GM21381 (cell line): ENCODE measurements at regions not wholly inside any gene's neighbourhood (a gene's known extent, or its start where the extent isn't known, plus 50 kb on each side); places are given as distances from the start of the nearest gene placed in this dataset.

Source experiments
- ATAC-seq: cut with Tn5 transposase; IDR thresholded peaks from one replicate; pipeline ENCODE4 v1.9.1; 2021; ENCODE audit warnings: mild to moderate bottlenecking, moderate library complexity; ENCODE audit not compliant: unreplicated experiment

- no peak for ATAC-seq
Observed at GRCh38 chr14:98853063-98853729, 418.8 kb downstream of the BCL11B start.

GRCh38 chr14:98855926-98856715 is 415.9 kb downstream of the BCL11B start:
- ATAC-seq: no peak

DNA sequence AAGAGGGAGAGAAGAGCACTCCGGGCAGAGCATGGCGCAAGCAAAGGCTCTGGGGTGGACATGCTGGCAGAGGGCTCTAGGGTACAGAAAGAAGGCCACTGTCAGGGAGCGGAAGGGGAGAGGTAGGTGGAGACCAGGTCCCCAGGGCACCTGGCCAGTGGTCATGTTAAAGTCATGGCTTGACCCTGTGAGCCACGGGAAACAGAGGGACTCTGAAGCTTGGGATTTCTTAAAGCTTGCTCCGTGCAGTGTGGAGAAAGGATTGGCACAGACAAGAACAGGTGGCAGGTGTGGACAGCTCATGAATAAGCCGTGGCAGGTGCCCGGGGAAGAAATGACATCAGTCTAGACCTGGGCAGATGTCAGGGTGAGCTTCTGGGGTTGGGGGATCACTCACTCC is 413.8 kb downstream of the BCL11B start:
- ATAC-seq: no peak

- ATAC-seq: no peak
Observed at GRCh38 chr14:98858561-98858960, 413.4 kb downstream of the BCL11B start.

DNA sequence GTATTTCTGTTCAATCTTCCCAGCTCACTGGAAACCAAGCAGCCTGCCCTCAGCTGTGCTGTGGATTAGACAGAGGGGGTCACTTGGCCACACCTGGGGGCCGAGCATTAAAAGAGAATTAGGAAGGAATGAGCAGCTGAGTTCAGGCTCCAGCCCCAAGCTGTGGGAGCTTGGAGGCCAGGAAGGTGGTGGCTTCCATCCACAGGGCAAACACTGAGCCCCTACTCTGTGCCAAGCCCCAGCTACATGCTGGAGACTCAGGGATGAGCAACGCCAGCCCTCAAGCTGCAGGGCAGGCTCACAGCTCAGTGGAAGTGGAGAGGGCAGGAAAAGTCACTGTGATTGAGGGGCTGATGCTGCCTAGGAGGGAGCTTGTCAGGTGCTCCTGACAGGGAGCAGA is 412.7 kb downstream of the BCL11B start:
- ATAC-seq: no peak

DNA sequence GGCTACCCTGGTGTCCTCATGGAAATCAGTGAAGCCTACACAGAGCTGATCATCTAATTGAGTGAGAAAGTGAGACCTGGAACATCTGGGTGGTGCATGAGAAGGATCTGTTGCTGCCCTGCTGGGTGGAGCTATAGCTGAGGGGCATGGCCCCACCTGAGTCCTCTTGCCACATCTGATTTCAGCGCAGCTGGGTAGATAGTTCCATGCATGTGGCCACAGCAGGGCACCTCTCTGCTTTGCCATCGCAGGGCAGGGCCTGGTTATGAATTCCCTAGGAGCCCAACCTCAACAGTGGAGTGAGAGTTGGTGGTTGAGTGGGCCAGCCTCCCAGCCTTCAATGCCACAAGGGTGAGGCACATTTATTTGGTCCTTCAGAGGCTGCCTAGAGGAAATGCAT is 407.8 kb downstream of the BCL11B start:
- ATAC-seq: no peak

GRCh38 chr14:98867146-98867545 is 404.9 kb downstream of the BCL11B start:
- no peak for ATAC-seq

DNA sequence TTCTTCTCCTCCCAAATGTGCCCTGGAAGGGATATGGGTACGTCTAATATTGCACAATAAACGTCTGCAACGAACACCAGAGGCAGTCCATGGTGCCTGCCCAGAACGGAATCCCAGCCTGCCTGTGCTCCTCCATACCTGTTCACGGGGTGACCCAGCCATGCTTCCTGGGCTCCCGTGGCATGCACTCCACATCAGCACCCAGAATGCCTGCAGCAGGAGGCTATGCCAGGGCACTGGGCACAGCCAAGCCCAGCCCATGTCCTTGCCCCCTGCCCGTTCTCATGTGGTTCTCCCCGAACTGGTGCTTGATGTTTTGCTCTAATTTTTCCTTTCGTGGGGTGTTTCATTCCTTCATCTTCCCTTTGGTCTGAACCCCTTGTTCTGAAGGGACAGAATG is 404.3 kb downstream of the BCL11B start:
- no peak for ATAC-seq

DNA sequence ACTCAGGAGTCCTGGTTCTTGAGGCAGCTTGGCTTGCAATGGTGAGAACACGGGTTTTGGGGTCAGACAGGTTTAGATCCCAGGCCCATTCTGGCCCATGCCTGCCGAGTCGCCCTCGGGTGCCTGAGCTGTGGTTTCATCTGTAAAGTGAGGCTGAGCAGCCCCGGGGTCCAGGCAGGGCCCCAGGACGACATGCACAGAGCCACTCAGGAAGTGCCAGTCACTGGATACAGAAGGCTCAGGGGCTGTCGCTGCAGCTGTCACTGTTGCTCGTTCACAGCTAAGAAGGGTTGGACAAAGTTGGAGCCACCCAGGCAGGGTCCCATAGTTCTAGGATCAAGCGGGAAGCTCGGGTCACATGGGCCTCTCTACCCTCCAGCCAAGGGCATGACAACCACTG is 403.1 kb downstream of the BCL11B start:
- ATAC-seq: no peak

DNA sequence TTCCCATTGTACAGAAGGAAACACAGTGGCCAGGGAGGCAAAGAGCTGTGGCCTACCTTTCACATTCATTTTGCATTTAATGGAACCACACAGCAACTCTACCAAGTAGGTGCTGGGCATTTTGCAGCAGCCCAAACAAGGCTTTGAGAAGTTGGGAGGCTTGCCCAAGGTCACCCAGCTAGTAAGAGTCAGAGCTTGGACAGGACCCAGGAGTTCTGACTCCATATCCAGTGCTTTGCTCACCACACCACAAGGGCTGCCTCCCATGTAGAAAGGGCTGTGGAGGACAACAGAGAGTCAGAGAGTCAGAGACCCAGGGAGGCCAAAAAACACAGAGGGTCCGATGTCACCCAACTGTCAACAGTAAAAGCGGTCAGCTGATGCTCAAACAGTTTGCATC is 400.2 kb downstream of the BCL11B start:
- no peak for ATAC-seq

GRCh38 chr14:98877065-98877464 is 394.9 kb downstream of the BCL11B start:
- no peak for ATAC-seq

DNA sequence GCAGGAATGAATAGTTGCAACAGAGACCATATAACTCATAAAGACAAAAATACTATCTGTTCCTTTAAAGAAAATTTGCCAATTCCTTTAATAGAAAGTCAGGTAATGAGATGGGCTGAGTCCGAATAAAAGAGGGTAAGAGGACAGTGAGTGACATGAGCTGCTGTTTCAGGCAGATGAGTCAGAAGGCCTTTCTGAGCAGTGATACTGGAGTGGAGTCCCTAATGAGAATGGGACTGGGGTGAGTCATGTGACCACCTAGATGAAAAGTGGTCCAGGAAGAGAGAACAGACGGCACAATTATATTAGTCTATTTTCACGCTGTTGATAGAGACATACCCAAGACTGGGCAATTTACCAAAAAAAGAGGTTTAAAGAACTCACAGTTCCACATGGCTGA is 393.7 kb downstream of the BCL11B start:
- ATAC-seq: no peak

DNA sequence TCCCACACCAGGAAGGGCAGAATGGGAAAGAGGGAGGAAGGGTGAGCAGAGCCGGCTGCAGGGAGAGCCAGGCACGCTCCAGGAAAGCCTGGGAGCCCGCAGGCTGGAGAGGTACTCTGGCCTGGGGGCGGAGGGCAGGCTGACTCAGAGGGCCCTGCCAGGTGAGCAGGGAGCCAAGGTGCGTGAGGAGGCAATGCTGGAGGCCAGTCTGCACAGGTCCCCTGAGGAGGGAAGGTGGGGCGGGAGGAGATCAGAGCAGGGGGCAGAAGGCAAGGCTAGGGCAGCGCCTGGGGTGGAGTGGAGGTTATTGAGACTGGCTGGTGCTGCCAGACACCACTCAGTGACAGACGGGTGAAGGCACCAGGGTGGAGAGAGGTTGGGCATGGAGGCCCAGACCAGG is 385.0 kb downstream of the BCL11B start:
- no peak for ATAC-seq

- no peak for ATAC-seq
Observed at GRCh38 chr14:98888281-98888680, 383.7 kb downstream of the BCL11B start.

DNA sequence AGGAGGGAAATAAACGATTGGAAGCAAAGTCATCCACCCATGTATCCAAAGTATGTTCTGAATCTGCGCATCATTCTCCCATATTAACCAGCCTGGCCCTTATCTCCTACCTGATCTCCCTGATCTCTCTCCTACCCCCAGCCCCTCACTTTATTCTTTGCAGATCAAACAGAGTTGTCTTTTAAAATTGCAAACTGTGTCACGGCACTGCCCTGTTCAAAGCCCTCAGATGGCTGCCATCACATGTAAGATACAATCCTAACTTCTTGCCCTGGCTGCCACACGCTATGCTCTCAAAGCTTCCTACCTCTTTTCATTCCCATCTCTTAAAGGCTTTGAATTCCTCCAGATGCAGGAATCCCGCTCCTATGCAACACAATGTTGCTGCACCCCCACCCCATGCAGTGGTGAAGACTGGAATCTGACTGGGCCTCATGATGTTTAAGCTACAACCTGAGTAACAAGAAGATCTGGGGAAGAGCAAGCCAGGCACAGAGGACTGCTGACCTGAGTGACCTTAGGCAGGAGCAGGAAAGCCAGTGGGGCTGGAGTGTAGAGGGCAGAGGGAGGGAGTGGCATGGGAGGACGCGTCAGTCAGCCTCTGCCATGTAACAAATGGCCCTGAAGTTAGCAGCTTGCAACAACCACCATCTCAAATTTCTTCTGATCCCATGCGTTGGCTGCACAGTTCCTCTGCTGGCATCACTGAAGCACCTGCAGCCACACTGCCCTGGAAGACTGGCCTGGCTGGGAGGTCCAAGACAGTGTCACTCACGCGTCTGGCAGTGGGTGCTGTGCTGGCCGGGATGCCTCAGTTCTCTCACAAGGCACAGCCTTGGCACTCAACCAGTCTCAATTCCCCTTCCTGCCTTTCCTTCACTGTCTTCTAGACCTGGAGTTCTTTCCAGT is 382.8 kb downstream of the BCL11B start:
- ATAC-seq: no peak

- ATAC-seq: no peak
Observed at GRCh38 chr14:98889836-98890185, 382.2 kb downstream of the BCL11B start.

GRCh38 chr14:98890556-98891340 is 381.2 kb downstream of the BCL11B start:
- ATAC-seq: no peak

- no peak for ATAC-seq
Observed at GRCh38 chr14:98893675-98894074, 378.3 kb downstream of the BCL11B start.

DNA sequence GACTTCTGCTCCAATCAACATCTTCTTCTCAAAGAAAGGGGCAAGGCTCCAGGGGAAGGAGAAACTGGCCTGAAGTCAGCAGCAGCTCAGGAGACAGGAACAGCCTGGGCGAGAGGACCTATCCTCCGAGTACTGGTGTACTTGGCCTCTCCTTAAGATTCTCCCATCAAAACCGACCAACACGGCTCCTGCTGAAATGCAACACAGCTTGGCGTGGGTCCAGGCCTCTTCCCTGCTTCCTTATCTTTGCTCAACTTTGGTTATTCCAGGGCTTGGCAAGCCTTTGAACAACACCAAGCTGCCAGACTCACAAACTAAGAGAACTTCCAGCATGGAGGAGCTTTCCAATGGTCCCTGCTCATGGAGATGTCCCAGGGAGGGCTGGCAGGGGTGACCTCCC is 377.4 kb downstream of the BCL11B start:
- ATAC-seq: no peak

- ATAC-seq: no peak
Observed at GRCh38 chr14:98896449-98896848, 375.5 kb downstream of the BCL11B start.
